Endothelial cell of umbilical vein (primary cell): ENCODE measurements at regions not wholly inside any gene's neighbourhood (a gene's known extent, or its start where the extent isn't known, plus 50 kb on each side); places are given as distances from the start of the nearest gene placed in this dataset.

Experiments used
- BruUV-seq: library from RNA; stranded (reverse); fragments of 400-500 nt; replicated peaks from 2 replicates; lab custom pipeline; 2021; lab: Mats Ljungman, UMichigan
- CTCF ChIA-PET: fragments of 300-600, 350-600 bp; sonication (Branson Sonifier 250); formaldehyde crosslinking; loops from one replicate; lab custom pipeline; 2021; ENCODE audit warnings: antibody characterized with exemption, inconsistent platforms; lab: Charles Lee
- POLR2A ChIA-PET: fragments of 300-600, 350-600 bp; sonication (Branson Sonifier 250); formaldehyde crosslinking; loops from one replicate; lab custom pipeline; 2021; ENCODE audit warnings: antibody characterized with exemption, inconsistent platforms; lab: Charles Lee
- DNase-seq: peaks from one replicate; pipeline ENCODE4 v3.0.0-alpha.2; 2011; ENCODE audit warnings: low read depth, low spot score
- FAIRE-seq: peaks from 2 replicates; lab custom pipeline; 2011; peaks lifted over from hg19 to GRCh38; lab: Jason Lieb, UNC
- H2AFZ ChIP-seq: 2 replicates; pipeline ENCODE4 v1.6.0; 2012; ENCODE audit warnings: low read depth, low read length, control low read depth, inconsistent platforms
- H3K27ac ChIP-seq: 2 replicates; pipeline ENCODE4 v1.5.1; 2011; ENCODE audit warnings: low read depth, mild to moderate bottlenecking, control low read depth, low read length, moderate library complexity; ENCODE audit not compliant: insufficient read depth
- H3K27me3 ChIP-seq, 2 experiments: 2 replicates each; pipeline versions ENCODE4 v1.6.0 to v1.6.1; 2011; ENCODE audit warnings: low read length in 2 of 2, mixed read lengths in 1 of 2; ENCODE audit not compliant: control insufficient read depth in 2 of 2, insufficient read depth in 2 of 2
- H3K36me3 ChIP-seq, 2 experiments: 2 replicates in 1 of 2; 3 replicates in 1 of 2; pipeline ENCODE4 v1.5.1; 2011; ENCODE audit warnings: low read length in 2 of 2, mild to moderate bottlenecking in 1 of 2, moderate library complexity in 1 of 2; ENCODE audit not compliant: control insufficient read depth in 2 of 2, insufficient read depth in 2 of 2; ENCODE audit errors: extremely low read depth in 1 of 2
- H3K4me1 ChIP-seq: 3 replicates; pipeline ENCODE4 v1.5.1; 2011; ENCODE audit warnings: mild to moderate bottlenecking, low read length; ENCODE audit not compliant: control insufficient read depth, insufficient read depth; ENCODE audit errors: extremely low read depth
- H3K4me2 ChIP-seq: 2 replicates; pipeline ENCODE4 v1.6.1; 2011; ENCODE audit warnings: low read length, control low read depth, mixed read lengths; ENCODE audit not compliant: insufficient read depth
- H3K4me3 ChIP-seq, 3 experiments: fragments of 200-600 bp in 1 of 3; sonication (generic), shearing (Covaris generic) in 1 of 3; replicated peaks in 1 of 3; 2 replicates each; pipeline ENCODE4 v1.5.1; 2011 to 2016; ENCODE audit warnings: control low read depth in 3 of 3, low read length in 3 of 3, mild to moderate bottlenecking in 2 of 3, inconsistent platforms in 1 of 3, low read depth in 1 of 3, moderate library complexity in 1 of 3; ENCODE audit not compliant: insufficient read depth in 1 of 3
- H3K79me2 ChIP-seq: 2 replicates; pipeline ENCODE4 v1.6.0; 2012; ENCODE audit warnings: low read length, inconsistent platforms; ENCODE audit not compliant: control insufficient read depth, insufficient read depth
- H3K9ac ChIP-seq: replicated peaks from 2 replicates; pipeline ENCODE3; 2011; ENCODE audit warnings: low read length, control low read depth; ENCODE audit not compliant: insufficient read depth; ENCODE audit errors: extremely low read depth
- H3K9me1 ChIP-seq: replicated peaks from 3 replicates; pipeline ENCODE4 v1.6.0; 2011; ENCODE audit warnings: mild to moderate bottlenecking, low read length; ENCODE audit not compliant: control insufficient read depth, insufficient read depth; ENCODE audit errors: extremely low read depth
- H3K9me3 ChIP-seq: replicated peaks from 2 replicates; pipeline ENCODE4 v1.5.1; 2012; ENCODE audit warnings: low read length, inconsistent platforms; ENCODE audit not compliant: control insufficient read depth, insufficient read depth
- H4K20me1 ChIP-seq: replicated peaks from 2 replicates; pipeline ENCODE3; 2011; ENCODE audit warnings: mild to moderate bottlenecking, low read length; ENCODE audit not compliant: control insufficient read depth, insufficient read depth; ENCODE audit errors: extremely low read depth
- CTCF ChIP-seq, 2 donors: IDR thresholded peaks; 1 replicate in 1 of 2; 2 replicates in 1 of 2; pipeline ENCODE4 v1.5.1; 2011; ENCODE audit warnings: low read length in 2 of 2, mild to moderate bottlenecking in 2 of 2, moderate library complexity in 2 of 2, control low read depth in 1 of 2, inconsistent platforms in 1 of 2, low read depth in 1 of 2; ENCODE audit not compliant: insufficient read depth in 1 of 2; ENCODE audit errors: extremely low read depth in 1 of 2
- EZH2 ChIP-seq: IDR thresholded peaks from 2 replicates; pipeline ENCODE4 v1.6.1; 2012; ENCODE audit warnings: borderline replicate concordance, low read depth, mild to moderate bottlenecking, moderate library complexity, low read length, inconsistent platforms; ENCODE audit not compliant: severe bottlenecking
- POLR2AphosphoS5 ChIP-seq: IDR thresholded peaks from 2 replicates; pipeline ENCODE4 v1.6.1; 2012; ENCODE audit warnings: low read depth, mild to moderate bottlenecking, control low read depth, low read length, moderate library complexity; ENCODE audit not compliant: insufficient read depth
- dilution Hi-C: fragments of 300-500 bp; cut with MboI; formaldehyde crosslinking; loops from one replicate; pipeline ENCODE4 v1.15.0; 2019; ENCODE audit warnings: low sequenced_read_pairs; ENCODE audit not compliant: extremely low pct_ligation_motif_present
- intact Hi-C: fragments of 100-400 bp; cut with micrococcal nuclease; formaldehyde crosslinking; loops from one replicate; pipeline ENCODE4 v1.10.0; 2022

- dilution Hi-C loops = no loop called here
- no TSS peak for BruUV-seq
- no peak for FAIRE-seq
Measured at GRCh38 chr15:58327958-58328357, 103.8 kb upstream of the LIPC start.

GRCh38 chr15:58329211-58329610 is 102.6 kb upstream of the LIPC start:
- POLR2A ChIA-PET = no interaction called here
- CTCF ChIA-PET = interaction anchor here (1.0 kb wide), 1 partner anchor 9 kb away, joined by 3 read pairs; no protein-coding TSS in a partner anchor
- dilution Hi-C loops (no loop called here), intact Hi-C loops (no loop called here)
- no TSS peak for BruUV-seq
- Histone ChIP-seq H3K27me3 (peaks cover 0 to 3% of the 10 kb centered on the region in 2 experiments), H4K20me1 (no peaks in the 10 kb centered on the region), H2AFZ (no peak overlapping the region), H3K27ac (no peak overlapping the region), H3K4me3 (no peak overlapping the region), H3K79me2 (no peaks in the 10 kb centered on the region), H3K36me3 (no peaks in the 10 kb centered on the region), H3K9me3 (no peaks in the 10 kb centered on the region), H3K4me2 (no peak overlapping the region), H3K4me1 (peaks cover 18% of the 10 kb centered on the region), H3K9me1 (no peaks in the 10 kb centered on the region), H3K9ac (no peak overlapping the region)
- no peak for FAIRE-seq
- TF ChIP-seq EZH2 (no peak), POLR2AphosphoS5 (no peak)
- no peak for DNase-seq

More at GRCh38 chr15:58327958-58328357, 103.8 kb upstream of the LIPC start:
- ChIA-PET CTCF (no interaction called here), POLR2A (no interaction called here)
- H3K79me2 ChIP-seq = no peaks in the 10 kb centered on the region
- H3K9ac ChIP-seq = no peak overlapping the region
- no peaks in the 10 kb centered on the region for H3K36me3 ChIP-seq
- no peak overlapping the region for H2AFZ ChIP-seq
- no peaks in the 10 kb centered on the region for H3K9me3 ChIP-seq
- no peak for TF ChIP-seq CTCF (IDR thresholded peaks at IDR 0.05; ENCODE audit: extremely low read depth in 1 of 2, insufficient read depth in 1 of 2, low read depth in 1 of 2, low read length in 2 of 2)
- peaks cover 0 to 3% of the 10 kb centered on the region in 2 experiments for H3K27me3 ChIP-seq
- no peak overlapping the region for H3K4me2 ChIP-seq
- no peak for DNase-seq
- H3K4me1 ChIP-seq = peaks cover 18% of the 10 kb centered on the region
- H3K9me1 ChIP-seq = no peaks in the 10 kb centered on the region
- H3K4me3 ChIP-seq = no peak overlapping the region
- intact Hi-C loops = no loop called here
- no peak overlapping the region for H3K27ac ChIP-seq
- H4K20me1 ChIP-seq = no peaks in the 10 kb centered on the region
